Mesenchymal stem cell (in vitro differentiated cells and primary cell): ENCODE measurements at regions not wholly inside any gene's neighbourhood (a gene's known extent, or its start where the extent isn't known, plus 50 kb on each side); places are given as distances from the start of the nearest gene placed in this dataset.
"Not testable (repeated sequence)": the region's sequence is repeated elsewhere in the genome, so short reads cannot be mapped to it uniquely, and the experiment has no call there.

Experiments
- DNase-seq: peaks from one replicate; pipeline ENCODE4 v3.0.0-alpha.2; 2013
- H2AFZ ChIP-seq: one replicate; pipeline ENCODE4 v1.6.1; 2013; ENCODE audit warnings: low read depth, mild to moderate bottlenecking, control low read depth, inconsistent platforms, low read length, moderate library complexity
- H2AK5ac ChIP-seq: 2 replicates; pipeline ENCODE4 v1.6.1; 2013; ENCODE audit warnings: low read length, moderate library complexity, mild to moderate bottlenecking, inconsistent platforms; ENCODE audit not compliant: severe bottlenecking
- H2BK120ac ChIP-seq: one replicate; pipeline ENCODE4 v1.6.1; 2013; ENCODE audit warnings: low read depth, mild to moderate bottlenecking, inconsistent platforms, low read length, moderate library complexity
- H2BK12ac ChIP-seq, 2 experiments: one replicate each; pipeline ENCODE4 v1.6.1; 2013; ENCODE audit warnings: inconsistent platforms in 2 of 2, low read length in 2 of 2, mild to moderate bottlenecking in 2 of 2, moderate library complexity in 2 of 2, control low read depth in 1 of 2
- H2BK15ac ChIP-seq: one replicate; pipeline ENCODE4 v1.6.1; 2013; ENCODE audit warnings: mild to moderate bottlenecking, low read depth, inconsistent platforms; ENCODE audit not compliant: poor library complexity, severe bottlenecking
- H2BK5ac ChIP-seq: 2 replicates; pipeline ENCODE4 v1.6.1; 2013; ENCODE audit warnings: low read depth, mild to moderate bottlenecking, low read length, control low read depth, inconsistent platforms; ENCODE audit not compliant: poor library complexity, severe bottlenecking
- H3K14ac ChIP-seq, 2 experiments: one replicate each; pipeline ENCODE4 v1.6.1; 2013; ENCODE audit warnings: inconsistent platforms in 2 of 2, low read length in 2 of 2, control low read depth in 1 of 2, mild to moderate bottlenecking in 1 of 2, moderate library complexity in 1 of 2
- H3K18ac ChIP-seq, 2 experiments: one replicate each; pipeline ENCODE4 v1.6.1; 2013; ENCODE audit warnings: inconsistent platforms in 2 of 2, low read length in 2 of 2, control low read depth in 1 of 2, low read depth in 1 of 2, mild to moderate bottlenecking in 1 of 2
- H3K23ac ChIP-seq, 2 experiments: one replicate each; pipeline ENCODE4 v1.6.1; 2013; ENCODE audit warnings: inconsistent platforms in 2 of 2, low read length in 2 of 2, mild to moderate bottlenecking in 2 of 2, moderate library complexity in 2 of 2, control low read depth in 1 of 2
- H3K27ac ChIP-seq: 2 replicates; pipeline ENCODE4 v1.5.1; 2013; ENCODE audit warnings: mild to moderate bottlenecking, moderate library complexity, low read length, control low read depth, inconsistent platforms; ENCODE audit not compliant: poor library complexity, severe bottlenecking
- H3K27me3 ChIP-seq, 2 experiments: 2 replicates each; pipeline versions ENCODE4 v1.6.1 to v1.7.0; 2013; ENCODE audit warnings: low read length in 2 of 2, mild to moderate bottlenecking in 2 of 2, moderate library complexity in 2 of 2, control low read depth in 1 of 2, inconsistent platforms in 1 of 2; ENCODE audit not compliant: control insufficient read depth in 1 of 2, insufficient read depth in 1 of 2
- H3K36me3 ChIP-seq, 2 experiments: 2 replicates each; pipeline versions ENCODE4 v1.6.1 to v1.7.0; 2013; ENCODE audit warnings: low read length in 2 of 2, control low read depth in 1 of 2, inconsistent platforms in 1 of 2, low read depth in 1 of 2, mild to moderate bottlenecking in 1 of 2; ENCODE audit not compliant: insufficient read depth in 2 of 2, control insufficient read depth in 1 of 2
- H3K4ac ChIP-seq, 2 experiments: one replicate each; pipeline ENCODE4 v1.6.1; 2013; ENCODE audit warnings: inconsistent platforms in 2 of 2, low read length in 2 of 2, mild to moderate bottlenecking in 2 of 2, moderate library complexity in 2 of 2, control low read depth in 1 of 2, low read depth in 1 of 2
- H3K4me1 ChIP-seq: 2 replicates; pipeline ENCODE4 v1.6.1; 2013; ENCODE audit warnings: low read depth, low read length, control low read depth; ENCODE audit not compliant: control insufficient read depth, insufficient read depth
- H3K4me2 ChIP-seq: 2 replicates; pipeline ENCODE4 v1.6.1; 2013; ENCODE audit warnings: low read length, mild to moderate bottlenecking, inconsistent platforms; ENCODE audit not compliant: poor library complexity, severe bottlenecking
- H3K4me3 ChIP-seq, 2 experiments: 2 replicates each; pipeline versions ENCODE4 v1.5.1 to v1.7.0; 2013; ENCODE audit warnings: low read length in 2 of 2, mild to moderate bottlenecking in 2 of 2, control low read depth in 1 of 2, low read depth in 1 of 2; ENCODE audit not compliant: insufficient read depth in 1 of 2
- H3K79me1 ChIP-seq: replicated peaks from 2 replicates; pipeline ENCODE4 v1.6.1; 2013; ENCODE audit warnings: mild to moderate bottlenecking, control low read depth, low read length, inconsistent platforms; ENCODE audit not compliant: poor library complexity, severe bottlenecking
- H3K9ac ChIP-seq: 2 replicates; pipeline ENCODE4 v1.7.0; 2013; ENCODE audit warnings: mild to moderate bottlenecking, low read length, moderate library complexity
- H3K9me3 ChIP-seq: 2 replicates; pipeline ENCODE4 v1.7.0; 2013; ENCODE audit warnings: mild to moderate bottlenecking, low read length; ENCODE audit not compliant: control insufficient read depth
- H4K8ac ChIP-seq: one replicate; pipeline ENCODE4 v1.6.1; 2013; ENCODE audit warnings: inconsistent platforms, mild to moderate bottlenecking, low read length, moderate library complexity
- H4K91ac ChIP-seq: one replicate; pipeline ENCODE4 v1.6.1; 2013; ENCODE audit warnings: mild to moderate bottlenecking, low read length, inconsistent platforms
- WGBS: methylation state at CpG from one replicate; pipeline ENCODE4 v1.1.7; 2013; ENCODE audit warnings: mixed read lengths; 5-methylcytosine and 5-hydroxymethylcytosine counted together

GRCh38 chr7:131995324-131995723 is 438.9 kb upstream of the PODXL start:
- Histone ChIP-seq H3K18ac (no peak overlapping the region), H2BK12ac (no peak overlapping the region), H2AK5ac (no peak overlapping the region), H3K27ac (no peak overlapping the region), H3K14ac (no peak overlapping the region), H3K4me3 (no peak overlapping the region), H2BK15ac (no peak overlapping the region), H4K8ac (no peak overlapping the region), H3K79me1 (no peaks in the 10 kb centered on the region), H3K36me3 (no peaks in the 10 kb centered on the region), H2BK120ac (no peak overlapping the region), H2BK5ac (no peak overlapping the region), H3K27me3 (peaks cover 0 to 50% of the 10 kb centered on the region in 2 experiments), H3K9me3 (no peaks in the 10 kb centered on the region), H3K4me2 (no peak overlapping the region), H3K23ac (no peak overlapping the region), H3K4me1 (no peaks in the 10 kb centered on the region), H4K91ac (no peak overlapping the region), H3K9ac (no peak overlapping the region), H2AFZ (no peak overlapping the region), H3K4ac (no peak overlapping the region)
- 63% methylated on average over 2 of the region's 2 CpGs for WGBS
- DNase-seq = no peak

DNA sequence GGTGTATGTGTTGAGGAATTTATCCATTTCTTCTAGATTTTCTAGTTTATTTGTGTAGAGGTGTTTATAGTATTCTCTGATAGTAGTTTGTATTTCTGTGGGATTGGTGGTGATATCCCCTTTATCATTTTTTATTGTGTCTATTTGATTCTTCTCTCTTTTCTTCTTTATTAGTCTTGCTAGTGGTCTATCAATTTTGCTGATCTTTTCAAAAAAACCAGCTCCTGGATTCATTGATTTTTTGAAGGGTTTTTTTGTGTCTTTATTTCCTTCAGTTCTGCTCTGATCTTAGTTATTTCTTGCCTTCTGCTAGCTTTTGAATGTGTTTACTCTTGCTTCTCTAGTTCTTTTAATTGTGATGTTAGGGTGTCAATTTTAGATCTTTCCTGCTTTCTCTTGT is 424.6 kb upstream of the PODXL start:
- H3K4me2 ChIP-seq = not testable (repeated sequence)

GRCh38 chr7:131978118-131978517 is 421.7 kb upstream of the PODXL start:
- not testable (repeated sequence) for H3K14ac ChIP-seq, H3K4ac ChIP-seq, H2BK120ac ChIP-seq, H3K9ac ChIP-seq, H4K91ac ChIP-seq, H3K9me3 ChIP-seq, H3K36me3 ChIP-seq, H4K8ac ChIP-seq, H3K27ac ChIP-seq, H3K4me3 ChIP-seq, DNase-seq, H3K18ac ChIP-seq, H3K4me2 ChIP-seq, H3K23ac ChIP-seq, H2BK15ac ChIP-seq, H2AK5ac ChIP-seq, H2BK12ac ChIP-seq, H2AFZ ChIP-seq, H2BK5ac ChIP-seq, H3K79me1 ChIP-seq, H3K4me1 ChIP-seq
- no CpG with 5 or more reads among the region's 2 CpGs for WGBS
- peaks cover 0 to 31% of the 10 kb centered on the region in 2 experiments for H3K27me3 ChIP-seq

More for the DNA sequence above, 424.6 kb upstream of the PODXL start:
- not testable (repeated sequence) for H2AFZ ChIP-seq, H3K23ac ChIP-seq, H2AK5ac ChIP-seq, H3K4me1 ChIP-seq, H3K4me3 ChIP-seq, H4K91ac ChIP-seq, DNase-seq, H3K9me3 ChIP-seq, H3K14ac ChIP-seq, H3K79me1 ChIP-seq, H2BK12ac ChIP-seq, H3K27ac ChIP-seq, H2BK5ac ChIP-seq, H3K4ac ChIP-seq, H2BK120ac ChIP-seq, H2BK15ac ChIP-seq, H3K9ac ChIP-seq, H4K8ac ChIP-seq, H3K18ac ChIP-seq, H3K36me3 ChIP-seq
- H3K27me3 ChIP-seq = peaks cover 0 to 23% of the 10 kb centered on the region in 2 experiments

GRCh38 chr7:131976411-131976810 is 420.0 kb upstream of the PODXL start:
- no peak overlapping the region for H4K8ac ChIP-seq
- no peaks in the 10 kb centered on the region for H3K9me3 ChIP-seq
- DNase-seq = no peak
- no peak overlapping the region for H2AFZ ChIP-seq
- H3K18ac ChIP-seq = no peak overlapping the region
- no peak overlapping the region for H2BK12ac ChIP-seq
- H3K9ac ChIP-seq = no peak overlapping the region
- no peak overlapping the region for H3K4ac ChIP-seq
- H3K36me3 ChIP-seq = no peaks in the 10 kb centered on the region
- H3K23ac ChIP-seq = no peak overlapping the region
- WGBS = 71% methylated on average over 1 of the region's 3 CpGs
- no peak overlapping the region for H3K4me2 ChIP-seq
- H2AK5ac ChIP-seq = no peak overlapping the region
- H4K91ac ChIP-seq = no peak overlapping the region
- no peak overlapping the region for H3K14ac ChIP-seq
- H3K27ac ChIP-seq = no peak overlapping the region
- no peaks in the 10 kb centered on the region for H3K4me1 ChIP-seq
- H2BK120ac ChIP-seq = no peak overlapping the region
- H2BK15ac ChIP-seq = no peak overlapping the region
- H3K27me3 ChIP-seq = peaks cover 4 to 43% of the 10 kb centered on the region in 2 experiments
- H3K4me3 ChIP-seq = no peak overlapping the region
- no peak overlapping the region for H2BK5ac ChIP-seq
- no peaks in the 10 kb centered on the region for H3K79me1 ChIP-seq
